DND-41 (cell line): ENCODE measurements at regions not wholly inside any gene's neighbourhood (a gene's known extent, or its start where the extent isn't known, plus 50 kb on each side); places are given as distances from the start of the nearest gene placed in this dataset.

Source experiments
- ATAC-seq: fragments of 200-7000 bp; cut with Tn5 transposase; 3 replicates; pipeline ENCODE4 v1.9.1; 2021; ENCODE audit warnings: low read depth; ENCODE audit not compliant: insufficient read depth
- DNase-seq: peaks from one replicate; pipeline ENCODE4 v3.0.0-alpha.2; 2020
- H2AFZ ChIP-seq: 2 replicates; pipeline ENCODE4 v1.6.0; 2012; ENCODE audit warnings: low read depth, low read length
- H3K27ac ChIP-seq: 2 replicates; pipeline ENCODE4 v1.5.1; 2012; ENCODE audit warnings: low read length, inconsistent platforms
- H3K27me3 ChIP-seq: fragments of 200-600 bp; sonication (generic); 2 replicates; pipeline ENCODE4 v1.6.0; 2012; ENCODE audit warnings: low read length, mild to moderate bottlenecking, inconsistent platforms; ENCODE audit not compliant: insufficient read depth, poor library complexity
- H3K36me3 ChIP-seq: 2 replicates; pipeline ENCODE4 v1.5.1; 2012; ENCODE audit warnings: low read length, inconsistent platforms; ENCODE audit not compliant: insufficient read depth
- H3K4me1 ChIP-seq: 2 replicates; pipeline ENCODE4 v1.5.1; 2012; ENCODE audit warnings: mild to moderate bottlenecking, low read length; ENCODE audit not compliant: insufficient read depth
- H3K4me2 ChIP-seq: 2 replicates; pipeline ENCODE4 v1.6.0; 2012; ENCODE audit warnings: mild to moderate bottlenecking, moderate library complexity, low read length, inconsistent platforms; ENCODE audit not compliant: insufficient read depth
- H3K4me3 ChIP-seq, 2 experiments: fragments of 200-600 bp in 1 of 2; shearing (Covaris generic) in 1 of 2; 2 replicates each; pipeline ENCODE4 v1.5.1; 2012 to 2016; ENCODE audit warnings: inconsistent platforms in 2 of 2, low read length in 2 of 2, mild to moderate bottlenecking in 2 of 2, low read depth in 1 of 2, moderate library complexity in 1 of 2
- H3K79me2 ChIP-seq: 2 replicates; pipeline ENCODE4 v1.6.0; 2012; ENCODE audit warnings: low read length, inconsistent platforms; ENCODE audit not compliant: insufficient read depth
- H3K9ac ChIP-seq: 2 replicates; pipeline ENCODE4 v1.6.0; 2012; ENCODE audit warnings: low read depth, mild to moderate bottlenecking, inconsistent platforms, low read length, moderate library complexity
- H3K9me3 ChIP-seq: 2 replicates; pipeline ENCODE4 v1.5.1; 2012; ENCODE audit warnings: low read length, moderate library complexity, mild to moderate bottlenecking, inconsistent platforms; ENCODE audit not compliant: insufficient read depth, severe bottlenecking
- H4K20me1 ChIP-seq: 2 replicates; pipeline ENCODE4 v1.6.0; 2012; ENCODE audit warnings: low read length; ENCODE audit not compliant: insufficient read depth
- EZH2 ChIP-seq: IDR thresholded peaks from 3 replicates; pipeline ENCODE4 v1.6.1; 2012; ENCODE audit warnings: borderline replicate concordance, low read depth, mild to moderate bottlenecking, moderate library complexity, low read length, inconsistent platforms; ENCODE audit not compliant: severe bottlenecking
- TF ChIP-seq, protein P1 (sequence below): IDR thresholded peaks from 2 replicates; pipeline ENCODE4 v1.5.1; 2012; ENCODE audit warnings: borderline replicate concordance, low read length, moderate library complexity, mild to moderate bottlenecking; ENCODE audit not compliant: poor library complexity, severe bottlenecking; ENCODE audit errors: extremely low read depth

GRCh38 chr6:156175433-156175832 is 601.7 kb upstream of the ARID1B start:
- Histone ChIP-seq H3K9me3 (peaks cover 4% of the 10 kb centered on the region), H3K9ac (no peak overlapping the region), H3K27ac (no peak overlapping the region), H3K36me3 (no peaks in the 10 kb centered on the region), H3K4me2 (no peak overlapping the region), H2AFZ (no peak overlapping the region), H3K4me1 (no peaks in the 10 kb centered on the region), H4K20me1 (no peaks in the 10 kb centered on the region), H3K4me3 (no peak overlapping the region), H3K79me2 (no peaks in the 10 kb centered on the region), H3K27me3 (no peaks in the 10 kb centered on the region)
- TF ChIP-seq, protein P1, sequence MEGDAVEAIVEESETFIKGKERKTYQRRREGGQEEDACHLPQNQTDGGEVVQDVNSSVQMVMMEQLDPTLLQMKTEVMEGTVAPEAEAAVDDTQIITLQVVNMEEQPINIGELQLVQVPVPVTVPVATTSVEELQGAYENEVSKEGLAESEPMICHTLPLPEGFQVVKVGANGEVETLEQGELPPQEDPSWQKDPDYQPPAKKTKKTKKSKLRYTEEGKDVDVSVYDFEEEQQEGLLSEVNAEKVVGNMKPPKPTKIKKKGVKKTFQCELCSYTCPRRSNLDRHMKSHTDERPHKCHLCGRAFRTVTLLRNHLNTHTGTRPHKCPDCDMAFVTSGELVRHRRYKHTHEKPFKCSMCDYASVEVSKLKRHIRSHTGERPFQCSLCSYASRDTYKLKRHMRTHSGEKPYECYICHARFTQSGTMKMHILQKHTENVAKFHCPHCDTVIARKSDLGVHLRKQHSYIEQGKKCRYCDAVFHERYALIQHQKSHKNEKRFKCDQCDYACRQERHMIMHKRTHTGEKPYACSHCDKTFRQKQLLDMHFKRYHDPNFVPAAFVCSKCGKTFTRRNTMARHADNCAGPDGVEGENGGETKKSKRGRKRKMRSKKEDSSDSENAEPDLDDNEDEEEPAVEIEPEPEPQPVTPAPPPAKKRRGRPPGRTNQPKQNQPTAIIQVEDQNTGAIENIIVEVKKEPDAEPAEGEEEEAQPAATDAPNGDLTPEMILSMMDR = no peak
- TF ChIP-seq EZH2 = no peak
- ATAC-seq (no peak), DNase-seq (no peak)

- Histone ChIP-seq H3K9ac (no peak overlapping the region), H3K27me3 (no peaks in the 10 kb centered on the region), H3K79me2 (no peaks in the 10 kb centered on the region), H3K9me3 (peaks cover 3% of the 10 kb centered on the region), H3K4me2 (no peak overlapping the region), H4K20me1 (no peaks in the 10 kb centered on the region), H3K36me3 (no peaks in the 10 kb centered on the region), H3K4me3 (no peak overlapping the region), H2AFZ (no peak overlapping the region), H3K27ac (no peak overlapping the region), H3K4me1 (no peaks in the 10 kb centered on the region)
- no peak for DNase-seq
- ATAC-seq = no peak
- TF ChIP-seq, protein P1 = no peak
- TF ChIP-seq EZH2 = no peak
Observed at GRCh38 chr6:156174031-156174890, 602.9 kb upstream of the ARID1B start.

GRCh38 chr6:156169371-156169770 is 607.8 kb upstream of the ARID1B start:
- no peaks in the 10 kb centered on the region for H3K79me2 ChIP-seq
- no peak for ATAC-seq

More at GRCh38 chr6:156169371-156169770, 607.8 kb upstream of the ARID1B start:
- Histone ChIP-seq H3K4me3 (no peak overlapping the region), H3K27ac (no peak overlapping the region), H3K9ac (no peak overlapping the region), H3K27me3 (no peaks in the 10 kb centered on the region), H3K4me1 (no peaks in the 10 kb centered on the region), H4K20me1 (no peaks in the 10 kb centered on the region), H2AFZ (no peak overlapping the region), H3K9me3 (no peaks in the 10 kb centered on the region), H3K4me2 (no peak overlapping the region), H3K36me3 (no peaks in the 10 kb centered on the region)
- no peak for DNase-seq
- TF ChIP-seq EZH2 = no peak
- TF ChIP-seq, protein P1 = no peak
